ENCODE measurements at regions not wholly inside any gene's neighbourhood (a gene's known extent, or its start where the extent isn't known, plus 50 kb on each side); places are given as distances from the start of the nearest gene placed in this dataset.

DNA sequence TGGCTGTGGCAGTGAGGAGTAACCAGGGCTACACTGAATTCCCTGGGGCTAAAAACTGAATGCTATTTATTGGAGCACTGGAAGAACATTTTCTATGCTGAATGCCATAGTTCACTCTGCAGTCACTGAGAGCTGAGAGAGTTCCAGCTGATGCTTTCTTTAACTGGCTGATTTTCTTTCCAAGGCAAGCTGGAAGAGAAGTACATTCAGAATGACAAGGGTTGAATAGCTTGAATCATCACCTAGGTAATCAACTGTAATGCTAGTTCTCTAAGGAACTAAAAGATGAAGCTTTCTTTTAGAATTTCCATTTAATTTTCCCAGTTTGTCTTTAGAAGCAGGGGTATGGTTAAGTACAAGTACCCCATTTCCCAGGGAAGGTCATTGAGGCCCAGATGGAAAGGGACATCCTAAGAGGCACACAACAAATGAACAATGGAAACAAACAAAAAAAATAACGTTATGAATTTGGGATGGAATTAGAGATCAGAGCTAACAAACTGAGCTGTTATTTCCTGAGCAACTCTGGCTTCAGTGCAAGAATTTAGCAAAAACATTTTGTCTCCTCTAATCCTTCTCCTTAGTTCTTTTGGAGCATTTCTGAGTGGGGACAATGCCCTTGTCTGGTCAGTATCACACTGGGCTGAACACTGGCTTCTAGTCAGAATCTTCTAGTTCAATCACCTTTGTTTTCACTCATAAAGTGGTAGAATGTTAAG lies 132.8 kb upstream of the REG3A start:
- no peaks in the 10 kb centered on the region for H3K36me3 ChIP-seq (ENCODE audit: control insufficient read depth, insufficient read depth, low read length)
- no peak overlapping the region for H3K9ac ChIP-seq (ENCODE audit: insufficient read depth, low read length)
- TF ChIP-seq, protein P1, sequence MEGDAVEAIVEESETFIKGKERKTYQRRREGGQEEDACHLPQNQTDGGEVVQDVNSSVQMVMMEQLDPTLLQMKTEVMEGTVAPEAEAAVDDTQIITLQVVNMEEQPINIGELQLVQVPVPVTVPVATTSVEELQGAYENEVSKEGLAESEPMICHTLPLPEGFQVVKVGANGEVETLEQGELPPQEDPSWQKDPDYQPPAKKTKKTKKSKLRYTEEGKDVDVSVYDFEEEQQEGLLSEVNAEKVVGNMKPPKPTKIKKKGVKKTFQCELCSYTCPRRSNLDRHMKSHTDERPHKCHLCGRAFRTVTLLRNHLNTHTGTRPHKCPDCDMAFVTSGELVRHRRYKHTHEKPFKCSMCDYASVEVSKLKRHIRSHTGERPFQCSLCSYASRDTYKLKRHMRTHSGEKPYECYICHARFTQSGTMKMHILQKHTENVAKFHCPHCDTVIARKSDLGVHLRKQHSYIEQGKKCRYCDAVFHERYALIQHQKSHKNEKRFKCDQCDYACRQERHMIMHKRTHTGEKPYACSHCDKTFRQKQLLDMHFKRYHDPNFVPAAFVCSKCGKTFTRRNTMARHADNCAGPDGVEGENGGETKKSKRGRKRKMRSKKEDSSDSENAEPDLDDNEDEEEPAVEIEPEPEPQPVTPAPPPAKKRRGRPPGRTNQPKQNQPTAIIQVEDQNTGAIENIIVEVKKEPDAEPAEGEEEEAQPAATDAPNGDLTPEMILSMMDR (conservative IDR thresholded peaks at IDR 0.05 in 1 of 2, IDR thresholded peaks at IDR 0.05 in 1 of 2; ENCODE audit: low read depth in 1 of 2, low read length in 2 of 2) = no peak
- TF ChIP-seq EZH2 (IDR thresholded peaks at IDR 0.05; ENCODE audit: low read length, missing control alignments) = no peak
- H3K79me2 ChIP-seq (ENCODE audit: control insufficient read depth, insufficient read depth, low read length) = no peaks in the 10 kb centered on the region
- no peaks in the 10 kb centered on the region for H3K9me3 ChIP-seq (ENCODE audit: control insufficient read depth, insufficient read depth, low read depth, low read length)
- no peaks in the 10 kb centered on the region for H4K20me1 ChIP-seq (ENCODE audit: control insufficient read depth, extremely low read depth, insufficient read depth, low read length)
- no peak overlapping the region for H2AFZ ChIP-seq (ENCODE audit: low read length)
- no peaks in the 10 kb centered on the region for H3K4me1 ChIP-seq (ENCODE audit: control insufficient read depth, extremely low read depth, insufficient read depth, low read length)
- no peak overlapping the region for H3K4me3 ChIP-seq (replicated peaks in 1 of 4; ENCODE audit: control extremely low read depth in 1 of 4, insufficient read depth in 1 of 4, low read depth in 3 of 4, low read length in 4 of 4)
- H3K27ac ChIP-seq (ENCODE audit: insufficient read depth, low read length) = no peak overlapping the region
- no peaks in the 10 kb centered on the region for H3K27me3 ChIP-seq (ENCODE audit: control insufficient read depth, insufficient read depth, low read length)
- no peak for DNase-seq (ENCODE audit: low read depth in 2 of 2)
- no peak overlapping the region for H3K4me2 ChIP-seq (ENCODE audit: extremely low read depth, insufficient read depth, low read length)

DNA sequence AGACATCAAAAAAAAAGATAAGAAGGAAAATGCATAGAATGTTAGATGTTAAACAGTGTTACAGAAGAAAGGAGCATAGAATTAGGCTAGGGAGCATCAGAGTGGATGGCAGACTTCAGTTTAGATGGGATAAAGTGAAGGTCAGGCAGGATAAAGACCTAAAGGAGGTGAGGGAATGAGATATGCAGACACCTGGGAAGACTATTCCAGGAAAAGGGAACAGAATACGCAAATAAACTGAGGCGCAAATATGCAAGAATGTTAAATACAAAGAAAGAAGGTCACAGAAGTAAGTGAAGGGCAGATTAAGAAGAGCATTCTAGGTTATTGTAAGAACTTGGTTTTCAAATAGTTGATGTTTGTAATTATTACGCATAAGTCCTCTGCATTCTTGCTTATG lies 116.3 kb upstream of the REG3A start:
- no peaks in the 10 kb centered on the region for H3K9me3 ChIP-seq (ENCODE audit: control insufficient read depth, insufficient read depth, low read depth, low read length)
- H3K79me2 ChIP-seq (ENCODE audit: control insufficient read depth, insufficient read depth, low read length) = no peaks in the 10 kb centered on the region
- H3K4me3 ChIP-seq (replicated peaks in 1 of 4; ENCODE audit: control extremely low read depth in 1 of 4, insufficient read depth in 1 of 4, low read depth in 3 of 4, low read length in 4 of 4) = no peak overlapping the region
- no peak overlapping the region for H3K9ac ChIP-seq (ENCODE audit: insufficient read depth, low read length)
- no peak overlapping the region for H3K27ac ChIP-seq (ENCODE audit: insufficient read depth, low read length)
- TF ChIP-seq, protein P1 (conservative IDR thresholded peaks at IDR 0.05 in 1 of 2, IDR thresholded peaks at IDR 0.05 in 1 of 2; ENCODE audit: low read depth in 1 of 2, low read length in 2 of 2) = no peak
- TF ChIP-seq EZH2 (IDR thresholded peaks at IDR 0.05; ENCODE audit: low read length, missing control alignments) = no peak
- H4K20me1 ChIP-seq (ENCODE audit: control insufficient read depth, extremely low read depth, insufficient read depth, low read length) = no peaks in the 10 kb centered on the region
- no peaks in the 10 kb centered on the region for H3K27me3 ChIP-seq (ENCODE audit: control insufficient read depth, insufficient read depth, low read length)
- H3K4me1 ChIP-seq (ENCODE audit: control insufficient read depth, extremely low read depth, insufficient read depth, low read length) = no peaks in the 10 kb centered on the region
- H3K4me2 ChIP-seq (ENCODE audit: extremely low read depth, insufficient read depth, low read length) = no peak overlapping the region
- DNase-seq (ENCODE audit: low read depth in 2 of 2) = no peak
- no peaks in the 10 kb centered on the region for H3K36me3 ChIP-seq (ENCODE audit: control insufficient read depth, insufficient read depth, low read length)
- no peak overlapping the region for H2AFZ ChIP-seq (ENCODE audit: low read length)

DNA sequence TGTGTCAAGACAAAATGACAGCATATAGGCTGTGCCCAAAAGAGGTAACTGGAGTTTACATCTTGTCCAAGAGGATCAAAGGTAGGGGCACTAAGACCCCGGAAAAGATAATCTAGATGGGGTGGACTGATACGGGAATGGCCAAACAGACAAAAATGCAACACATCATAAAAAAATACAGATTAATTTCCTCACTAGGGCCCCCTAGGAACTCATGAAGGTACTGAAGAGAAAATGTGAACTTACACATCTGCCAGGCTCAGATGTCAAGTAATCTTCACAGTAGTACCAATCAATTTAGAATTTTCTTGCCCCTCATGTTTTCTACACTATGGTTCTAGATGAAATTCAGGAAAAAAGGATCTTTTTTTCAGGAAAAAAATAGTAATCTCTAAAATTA lies 115.6 kb upstream of the REG3A start:
- Histone ChIP-seq H3K9ac (ENCODE audit: insufficient read depth, low read length) (no peak overlapping the region), H3K79me2 (ENCODE audit: control insufficient read depth, insufficient read depth, low read length) (no peaks in the 10 kb centered on the region), H3K27me3 (ENCODE audit: control insufficient read depth, insufficient read depth, low read length) (no peaks in the 10 kb centered on the region), H4K20me1 (ENCODE audit: control insufficient read depth, extremely low read depth, insufficient read depth, low read length) (no peaks in the 10 kb centered on the region), H2AFZ (ENCODE audit: low read length) (no peak overlapping the region), H3K4me3 (replicated peaks in 1 of 4; ENCODE audit: control extremely low read depth in 1 of 4, insufficient read depth in 1 of 4, low read depth in 3 of 4, low read length in 4 of 4) (no peak overlapping the region), H3K4me2 (ENCODE audit: extremely low read depth, insufficient read depth, low read length) (no peak overlapping the region), H3K4me1 (ENCODE audit: control insufficient read depth, extremely low read depth, insufficient read depth, low read length) (no peaks in the 10 kb centered on the region), H3K9me3 (ENCODE audit: control insufficient read depth, insufficient read depth, low read depth, low read length) (no peaks in the 10 kb centered on the region), H3K36me3 (ENCODE audit: control insufficient read depth, insufficient read depth, low read length) (no peaks in the 10 kb centered on the region), H3K27ac (ENCODE audit: insufficient read depth, low read length) (no peak overlapping the region)
- no peak for DNase-seq (ENCODE audit: low read depth in 2 of 2)
- TF ChIP-seq, protein P1 (conservative IDR thresholded peaks at IDR 0.05 in 1 of 2, IDR thresholded peaks at IDR 0.05 in 1 of 2; ENCODE audit: low read depth in 1 of 2, low read length in 2 of 2) = no peak
- no peak for TF ChIP-seq EZH2 (IDR thresholded peaks at IDR 0.05; ENCODE audit: low read length, missing control alignments)
